Hematopoietic multipotent progenitor cell treated with erythropoietin and hydrocortisone succinate and interleukin-3 and kit ligand, for 8 days (in vitro differentiated cells): ENCODE measurements at regions not wholly inside any gene's neighbourhood (a gene's known extent, or its start where the extent isn't known, plus 50 kb on each side); places are given as distances from the start of the nearest gene placed in this dataset.

ENCODE experiments used
- DNase-seq: peaks from one replicate; pipeline ENCODE4 v3.0.0-alpha.2; 2015

- DNase-seq: no peak
Measured at GRCh38 chr13:77378662-77379061, 51.8 kb upstream of the MYCBP2 start.

DNA sequence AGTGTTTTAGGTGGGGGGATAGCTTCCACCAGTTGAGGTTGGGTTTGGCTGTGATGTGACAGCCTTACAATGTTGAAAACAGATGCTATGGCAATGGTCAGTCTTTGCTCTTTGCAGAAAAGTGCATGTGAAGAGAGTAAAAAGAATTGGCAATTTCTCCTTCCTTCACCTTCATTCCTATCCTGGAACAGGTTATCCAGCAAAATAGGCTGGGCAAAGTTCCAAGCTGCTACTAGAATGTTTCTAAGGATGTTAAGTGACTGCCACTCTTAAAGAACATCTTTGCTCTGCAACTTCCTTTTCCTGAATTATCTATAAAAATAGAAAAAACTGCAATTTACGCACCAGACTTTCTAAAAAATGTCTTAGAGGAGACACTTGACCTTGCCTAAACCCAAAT is 50.1 kb upstream of the MYCBP2 start:
- DNase-seq: no peak
